ENCODE measurements at regions not wholly inside any gene's neighbourhood (a gene's known extent, or its start where the extent isn't known, plus 50 kb on each side); places are given as distances from the start of the nearest gene placed in this dataset.

- DNase-seq, result no peak
- Mint-ChIP-seq H3K36me3 (ENCODE audit: insufficient read depth in 2 of 2) (peaks cover 0 to 2% of the 10 kb centered on the region in 2 donors), H3K4me3 (no peak overlapping the region), H3K27ac (no peak overlapping the region), H3K9me3 (peaks cover 0 to 9% of the 10 kb centered on the region in 2 donors), H3K4me1 (ENCODE audit: low read depth) (no peaks in the 10 kb centered on the region), H3K27me3 (ENCODE audit: low read depth) (no peaks in the 10 kb centered on the region)
- ATAC-seq (replicated peaks in 1 of 2), result no peak
Observed at GRCh38 chr16:72384651-72385050, 212.7 kb upstream of the PMFBP1 start.

GRCh38 chr16:72380283-72380682, 208.3 kb upstream of the PMFBP1 start:
- no peak for ATAC-seq (replicated peaks in 1 of 2)
- Mint-ChIP-seq H3K36me3 (ENCODE audit: insufficient read depth in 2 of 2) (no peaks in the 10 kb centered on the region), H3K27me3 (ENCODE audit: low read depth) (no peaks in the 10 kb centered on the region)

GRCh38 chr16:72373201-72373600, 201.2 kb upstream of the PMFBP1 start:
- no peaks in the 10 kb centered on the region for H3K9me3 Mint-ChIP-seq
- H3K27ac Mint-ChIP-seq, result no peak overlapping the region
- no peaks in the 10 kb centered on the region for H3K27me3 Mint-ChIP-seq (ENCODE audit: low read depth)
- H3K4me3 Mint-ChIP-seq, result no peak overlapping the region
- no peak for DNase-seq
- no peak for ATAC-seq (replicated peaks in 1 of 2)
- no peaks in the 10 kb centered on the region for H3K36me3 Mint-ChIP-seq (ENCODE audit: insufficient read depth in 2 of 2)
- H3K4me1 Mint-ChIP-seq (ENCODE audit: low read depth), result no peaks in the 10 kb centered on the region

More at GRCh38 chr16:72380283-72380682, 208.3 kb upstream of the PMFBP1 start:
- H3K27ac Mint-ChIP-seq, result no peak overlapping the region
- H3K4me1 Mint-ChIP-seq (ENCODE audit: low read depth), result no peaks in the 10 kb centered on the region
- DNase-seq, result no peak
- no peak overlapping the region for H3K4me3 Mint-ChIP-seq
- H3K9me3 Mint-ChIP-seq, result peaks cover 0 to 5% of the 10 kb centered on the region in 2 donors

GRCh38 chr16:72372087-72373045, 200.4 kb upstream of the PMFBP1 start:
- ATAC-seq (replicated peaks in 1 of 2), result no peak
- Mint-ChIP-seq H3K36me3 (ENCODE audit: insufficient read depth in 2 of 2) (peaks cover 0 to 2% of the 10 kb centered on the region in 2 donors), H3K9me3 (peaks cover 0 to 2% of the 10 kb centered on the region in 2 donors)

GRCh38 chr16:72371307-72372086, 199.5 kb upstream of the PMFBP1 start:
- peaks cover 0 to 2% of the 10 kb centered on the region in 2 donors for H3K36me3 Mint-ChIP-seq (ENCODE audit: insufficient read depth in 2 of 2)
- H3K27ac Mint-ChIP-seq, result no peak overlapping the region
- H3K4me1 Mint-ChIP-seq (ENCODE audit: low read depth), result no peaks in the 10 kb centered on the region
- DNase-seq (no peak), ATAC-seq (replicated peaks in 1 of 2) (no peak)
- H3K9me3 Mint-ChIP-seq, result peaks cover 0 to 2% of the 10 kb centered on the region in 2 donors
- H3K4me3 Mint-ChIP-seq, result no peak overlapping the region
- no peaks in the 10 kb centered on the region for H3K27me3 Mint-ChIP-seq (ENCODE audit: low read depth)

More at GRCh38 chr16:72372087-72373045, 200.4 kb upstream of the PMFBP1 start:
- DNase-seq, result no peak
- H3K27me3 Mint-ChIP-seq (ENCODE audit: low read depth), result no peaks in the 10 kb centered on the region
- no peak overlapping the region for H3K27ac Mint-ChIP-seq
- H3K4me3 Mint-ChIP-seq, result no peak overlapping the region
- no peaks in the 10 kb centered on the region for H3K4me1 Mint-ChIP-seq (ENCODE audit: low read depth)

- Mint-ChIP-seq H3K9me3 (peaks cover 0 to 2% of the 10 kb centered on the region in 2 donors), H3K36me3 (ENCODE audit: insufficient read depth in 2 of 2) (peaks cover 0 to 2% of the 10 kb centered on the region in 2 donors), H3K4me3 (no peak overlapping the region), H3K27ac (no peak overlapping the region), H3K4me1 (ENCODE audit: low read depth) (no peaks in the 10 kb centered on the region), H3K27me3 (ENCODE audit: low read depth) (no peaks in the 10 kb centered on the region)
- ATAC-seq (replicated peaks in 1 of 2) (no peak), DNase-seq (no peak)
Observed at GRCh38 chr16:72369274-72369673, 197.3 kb upstream of the PMFBP1 start.

GRCh38 chr16:72367851-72368250, 195.9 kb upstream of the PMFBP1 start:
- no peaks in the 10 kb centered on the region for H3K27me3 Mint-ChIP-seq (ENCODE audit: low read depth)
- DNase-seq (no peak), ATAC-seq (replicated peaks in 1 of 2) (no peak)
- H3K36me3 Mint-ChIP-seq (ENCODE audit: insufficient read depth in 2 of 2), result peaks cover 0 to 2% of the 10 kb centered on the region in 2 donors
- no peak overlapping the region for H3K27ac Mint-ChIP-seq
- no peaks in the 10 kb centered on the region for H3K4me1 Mint-ChIP-seq (ENCODE audit: low read depth)
- no peak overlapping the region for H3K4me3 Mint-ChIP-seq
- H3K9me3 Mint-ChIP-seq, result peaks cover 0 to 2% of the 10 kb centered on the region in 2 donors

- Mint-ChIP-seq H3K36me3 (ENCODE audit: insufficient read depth in 2 of 2) (peaks cover 0 to 2% of the 10 kb centered on the region in 2 donors), H3K27ac (no peak overlapping the region), H3K9me3 (peaks cover 0 to 2% of the 10 kb centered on the region in 2 donors), H3K4me3 (no peak overlapping the region), H3K4me1 (ENCODE audit: low read depth) (no peaks in the 10 kb centered on the region), H3K27me3 (ENCODE audit: low read depth) (no peaks in the 10 kb centered on the region)
- ATAC-seq (replicated peaks in 1 of 2), result no peak
- no peak for DNase-seq
Observed at GRCh38 chr16:72362973-72363372, 191.0 kb upstream of the PMFBP1 start.

GRCh38 chr16:72362476-72362875, 190.5 kb upstream of the PMFBP1 start:
- H3K4me1 Mint-ChIP-seq (ENCODE audit: low read depth), result no peaks in the 10 kb centered on the region
- no peaks in the 10 kb centered on the region for H3K27me3 Mint-ChIP-seq (ENCODE audit: low read depth)
- ATAC-seq (replicated peaks in 1 of 2), result no peak
- H3K36me3 Mint-ChIP-seq (ENCODE audit: insufficient read depth in 2 of 2), result peaks cover 0 to under 1% of the 10 kb centered on the region in 2 donors
- no peak overlapping the region for H3K4me3 Mint-ChIP-seq
- no peak for DNase-seq
- H3K27ac Mint-ChIP-seq, result no peak overlapping the region
- H3K9me3 Mint-ChIP-seq, result peaks cover 0 to under 1% of the 10 kb centered on the region in 2 donors

- no peak overlapping the region for H3K4me3 Mint-ChIP-seq
- H3K9me3 Mint-ChIP-seq, result peaks cover 0 to 2% of the 10 kb centered on the region in 2 donors
- H3K36me3 Mint-ChIP-seq (ENCODE audit: insufficient read depth in 2 of 2), result no peaks in the 10 kb centered on the region
- ATAC-seq (replicated peaks in 1 of 2) (no peak), DNase-seq (no peak)
- H3K27me3 Mint-ChIP-seq (ENCODE audit: low read depth), result no peaks in the 10 kb centered on the region
- H3K4me1 Mint-ChIP-seq (ENCODE audit: low read depth), result no peaks in the 10 kb centered on the region
- no peak overlapping the region for H3K27ac Mint-ChIP-seq
Observed at GRCh38 chr16:72357910-72358309, 186.0 kb upstream of the PMFBP1 start.

- H3K4me1 Mint-ChIP-seq (ENCODE audit: low read depth), result no peaks in the 10 kb centered on the region
- H3K4me3 Mint-ChIP-seq, result no peak overlapping the region
- H3K9me3 Mint-ChIP-seq, result peaks cover 0 to 2% of the 10 kb centered on the region in 2 donors
- H3K36me3 Mint-ChIP-seq (ENCODE audit: insufficient read depth in 2 of 2), result no peaks in the 10 kb centered on the region
- DNase-seq (no peak), ATAC-seq (replicated peaks in 1 of 2) (no peak)
- H3K27ac Mint-ChIP-seq, result no peak overlapping the region
- H3K27me3 Mint-ChIP-seq (ENCODE audit: low read depth), result no peaks in the 10 kb centered on the region
Observed at GRCh38 chr16:72355561-72355960, 183.6 kb upstream of the PMFBP1 start.

- Mint-ChIP-seq H3K27ac (no peak overlapping the region), H3K27me3 (ENCODE audit: low read depth) (no peaks in the 10 kb centered on the region), H3K36me3 (ENCODE audit: insufficient read depth in 2 of 2) (no peaks in the 10 kb centered on the region), H3K4me3 (no peak overlapping the region), H3K9me3 (peaks cover 0 to 2% of the 10 kb centered on the region in 2 donors), H3K4me1 (ENCODE audit: low read depth) (no peaks in the 10 kb centered on the region)
- DNase-seq (no peak), ATAC-seq (replicated peaks in 1 of 2) (no peak)
Observed at GRCh38 chr16:72349719-72350118, 177.8 kb upstream of the PMFBP1 start.

- Mint-ChIP-seq H3K4me1 (ENCODE audit: low read depth) (no peaks in the 10 kb centered on the region), H3K36me3 (ENCODE audit: insufficient read depth in 2 of 2) (peaks cover 0 to 2% of the 10 kb centered on the region in 2 donors), H3K9me3 (peaks cover 0 to 4% of the 10 kb centered on the region in 2 donors), H3K27me3 (ENCODE audit: low read depth) (no peaks in the 10 kb centered on the region), H3K27ac (no peak overlapping the region), H3K4me3 (no peak overlapping the region)
- DNase-seq (no peak), ATAC-seq (replicated peaks in 1 of 2) (no peak)
Observed at GRCh38 chr16:72332926-72333325, 161.0 kb upstream of the PMFBP1 start.

Data from activated T-cell treated with anti-CD3 and anti-CD28 coated beads, Interleukin-2, amount 50 U/mL, for 72 hours (primary cell).